HCT116 (cell line): ENCODE measurements at regions not wholly inside any gene's neighbourhood (a gene's known extent, or its start where the extent isn't known, plus 50 kb on each side); places are given as distances from the start of the nearest gene placed in this dataset.

Experiments
- ATAC-seq: fragments of 200-7000 bp; cut with Tn5 transposase; 2 replicates; pipeline ENCODE4 v1.9.1; 2020; ENCODE audit warnings: mild to moderate bottlenecking, moderate library complexity
- BruUV-seq: library from RNA; stranded (reverse); fragments of 400-500 nt; replicated peaks from 2 replicates; lab custom pipeline; 2021; lab: Mats Ljungman, UMichigan
- CTCF ChIA-PET: fragments of 300-600 bp; sonication (Branson Sonifier 250); formaldehyde crosslinking; loops from one replicate; lab custom pipeline; 2021; ENCODE audit warnings: antibody characterized with exemption; lab: Charles Lee
- POLR2A ChIA-PET: fragments of 300-600, 350-600 bp; sonication (Branson Sonifier 250); formaldehyde crosslinking; loops from one replicate; lab custom pipeline; 2021; ENCODE audit warnings: antibody characterized with exemption; lab: Charles Lee
- RAD21 ChIA-PET, 2 experiments: fragments of 300-600 bp; sonication (Branson Sonifier 250); formaldehyde crosslinking; loops; one replicate each; lab custom pipeline; 2023; ENCODE audit warnings: low total read pairs in 2 of 2; ENCODE audit not compliant: uncharacterized antibody in 2 of 2, unreplicated experiment in 2 of 2, low non-redundant PET in 1 of 2; lab: Charles Lee
- DNase-seq: peaks from one replicate; pipeline ENCODE4 v3.0.0-alpha.2; 2010; ENCODE audit warnings: low read depth, low spot score
- H2AFZ ChIP-seq: fragments of 200-600 bp; shearing (Covaris generic), sonication (generic); 2 replicates; pipeline ENCODE4 v1.6.1; 2017; ENCODE audit warnings: low read depth, mixed run types, mixed read lengths, antibody characterized with exemption, low read length; ENCODE audit not compliant: poor library complexity, severe bottlenecking
- H3K27ac ChIP-seq: 2 replicates; pipeline ENCODE4 v1.5.1; 2012; ENCODE audit warnings: low read depth, low read length
- H3K27me3 ChIP-seq: fragments of 200-600 bp; sonication (generic); 2 replicates; pipeline ENCODE4 v1.6.1; 2016; ENCODE audit warnings: mixed run types, low read length, mixed read lengths; ENCODE audit not compliant: insufficient read depth
- H3K36me3 ChIP-seq, 2 experiments: fragments of 200-500 bp in 1 of 2; fragments of 200-600 bp in 1 of 2; sonication (Bioruptor generic) in 1 of 2; sonication (generic) in 1 of 2; 2 replicates each; pipeline versions ENCODE4 v1.5.1 to v1.6.1; 2014 to 2016; ENCODE audit warnings: low read length in 2 of 2, inconsistent platforms in 1 of 2, mixed read lengths in 1 of 2, mixed run types in 1 of 2; ENCODE audit not compliant: insufficient read depth in 2 of 2, control insufficient read depth in 1 of 2
- H3K4me1 ChIP-seq, 2 experiments: fragments of 200-600 bp in 1 of 2; sonication (generic) in 1 of 2; 2 replicates each; pipeline versions ENCODE4 v1.5.1 to v1.6.1; 2012 to 2017; ENCODE audit warnings: low read length in 2 of 2, inconsistent platforms in 1 of 2, mild to moderate bottlenecking in 1 of 2, mixed read lengths in 1 of 2, mixed run types in 1 of 2, moderate library complexity in 1 of 2; ENCODE audit not compliant: insufficient read depth in 2 of 2, control insufficient read depth in 1 of 2
- H3K4me2 ChIP-seq: fragments of 200-600 bp; sonication (generic); 2 replicates; pipeline ENCODE4 v1.6.1; 2017; ENCODE audit warnings: mixed run types, low read length, mixed read lengths
- H3K4me3 ChIP-seq, 2 experiments: fragments of 200-600 bp in 1 of 2; sonication (generic) in 1 of 2; replicated peaks in 1 of 2; 2 replicates each; pipeline ENCODE4 v1.5.1; 2011 to 2016; ENCODE audit warnings: low read length in 2 of 2, control low read depth in 1 of 2, low read depth in 1 of 2, mild to moderate bottlenecking in 1 of 2, mixed read lengths in 1 of 2, mixed run types in 1 of 2
- H3K79me2 ChIP-seq: fragments of 200-600 bp; sonication (generic); 2 replicates; pipeline ENCODE4 v1.6.1; 2017; ENCODE audit warnings: mild to moderate bottlenecking, mixed run types, low read length, moderate library complexity, mixed read lengths; ENCODE audit not compliant: insufficient read depth
- H3K9ac ChIP-seq: fragments of 200-600 bp; sonication (generic); 2 replicates; pipeline ENCODE4 v1.6.1; 2016; ENCODE audit warnings: low read length, mixed read lengths
- H3K9me2 ChIP-seq: fragments of 200-600 bp; sonication (generic), shearing (Covaris generic); 2 replicates; pipeline ENCODE4 v1.6.1; 2017; ENCODE audit warnings: mixed run types, mild to moderate bottlenecking, moderate library complexity; ENCODE audit not compliant: insufficient read depth
- H3K9me3 ChIP-seq, 2 experiments: fragments of 200-500 bp in 1 of 2; fragments of 200-600 bp in 1 of 2; sonication (Bioruptor generic) in 1 of 2; sonication (generic) in 1 of 2; 2 replicates each; pipeline ENCODE4 v1.6.1; 2014 to 2017; ENCODE audit warnings: low read length in 2 of 2, mixed read lengths in 2 of 2, inconsistent platforms in 1 of 2, low read depth in 1 of 2, mild to moderate bottlenecking in 1 of 2, mixed run types in 1 of 2, moderate library complexity in 1 of 2; ENCODE audit not compliant: control insufficient read depth in 1 of 2, insufficient read depth in 1 of 2
- H4K20me1 ChIP-seq: fragments of 200-600 bp; sonication (generic), shearing (Covaris generic); 2 replicates; pipeline ENCODE4 v1.6.1; 2017; ENCODE audit warnings: mixed run types, mild to moderate bottlenecking, moderate library complexity; ENCODE audit not compliant: insufficient read depth
- ATF3 ChIP-seq: IDR thresholded peaks from 2 replicates; pipeline ENCODE4 v1.6.1; 2012
- CEBPB ChIP-seq: IDR thresholded peaks from 2 replicates; pipeline ENCODE4 v1.6.1; 2012; ENCODE audit warnings: low read depth
- CTCF ChIP-seq, 3 experiments: fragments of 200-600 bp in 1 of 3; sonication (generic) in 1 of 3; IDR thresholded peaks in 2 of 3; conservative IDR thresholded peaks in 1 of 3; 2 replicates each; pipeline ENCODE4 v1.5.1; 2012 to 2017; ENCODE audit warnings: low read depth in 2 of 3, low read length in 2 of 3, antibody characterized with exemption in 1 of 3, borderline replicate concordance in 1 of 3, control low read depth in 1 of 3, mild to moderate bottlenecking in 1 of 3, mixed read lengths in 1 of 3, mixed run types in 1 of 3, moderate library complexity in 1 of 3; ENCODE audit not compliant: insufficient read depth in 1 of 3
- EGR1 ChIP-seq: IDR thresholded peaks from 2 replicates; pipeline ENCODE4 v1.6.1; 2012; ENCODE audit warnings: low read depth
- ELF1 ChIP-seq: IDR thresholded peaks from 2 replicates; pipeline ENCODE4 v1.6.1; 2012; ENCODE audit warnings: low read depth, borderline replicate concordance
- EZH2 ChIP-seq: fragments of 200-600 bp; sonication (generic); IDR thresholded peaks from 2 replicates; pipeline ENCODE4 v1.6.1; 2017; ENCODE audit warnings: antibody characterized with exemption, mixed run types
- EZH2phosphoT487 ChIP-seq: fragments of 200-600 bp; IDR thresholded peaks from 2 replicates; pipeline ENCODE4 v1.6.1; 2018; ENCODE audit warnings: antibody characterized with exemption, borderline replicate concordance
- FOSL1 ChIP-seq: IDR thresholded peaks from 2 replicates; pipeline ENCODE4 v1.6.1; 2012; ENCODE audit warnings: low read depth
- MAX ChIP-seq: IDR thresholded peaks from 2 replicates; pipeline ENCODE4 v1.6.1; 2012
- POLR2A ChIP-seq: IDR thresholded peaks from 2 replicates; pipeline ENCODE4 v1.7.0; 2011; ENCODE audit warnings: borderline replicate concordance; ENCODE audit not compliant: insufficient read depth, insufficient read length; ENCODE audit errors: extremely low read depth
- POLR2AphosphoS5 ChIP-seq: IDR thresholded peaks from 2 replicates; pipeline ENCODE4 v1.6.1; 2011; ENCODE audit warnings: mild to moderate bottlenecking, low read depth, low read length, moderate library complexity
- RAD21 ChIP-seq: IDR thresholded peaks from 2 replicates; pipeline ENCODE4 v1.6.1; 2012; ENCODE audit warnings: low read depth, mild to moderate bottlenecking
- SIN3A ChIP-seq: IDR thresholded peaks from 2 replicates; pipeline ENCODE4 v1.6.1; 2012; ENCODE audit warnings: low read depth
- SP1 ChIP-seq: IDR thresholded peaks from 2 replicates; pipeline ENCODE4 v1.6.1; 2012; ENCODE audit warnings: low read depth
- SRF ChIP-seq: IDR thresholded peaks from 2 replicates; pipeline ENCODE4 v1.6.1; 2012; ENCODE audit warnings: low read depth
- YY1 ChIP-seq: IDR thresholded peaks from 2 replicates; pipeline ENCODE4 v1.6.1; 2011; ENCODE audit warnings: low read length, low read depth, moderate library complexity, mild to moderate bottlenecking; ENCODE audit not compliant: insufficient replicate concordance; ENCODE audit errors: extremely low read depth
- ZBTB33 ChIP-seq: IDR thresholded peaks from 2 replicates; pipeline ENCODE4 v1.6.1; 2011; ENCODE audit warnings: mild to moderate bottlenecking, low read length, moderate library complexity; ENCODE audit not compliant: insufficient replicate concordance; ENCODE audit errors: extremely low read depth
- intact Hi-C: fragments of 100-400 bp; cut with micrococcal nuclease; formaldehyde crosslinking; loops from 2 replicates; pipeline ENCODE4 v1.10.0; 2022

GRCh38 chr4:62170235-62170634 is 970.1 kb downstream of the ADGRL3 start:
- TF ChIP-seq CTCF (IDR thresholded peaks at IDR 0.05 in 2 of 3, conservative IDR thresholded peaks at IDR 0.05 in 1 of 3; ENCODE audit: borderline replicate concordance in 1 of 3, insufficient read depth in 1 of 3, low read depth in 2 of 3, low read length in 2 of 3) (no peak), SRF (no peak), MAX (no peak), ZBTB33 (no peak), POLR2AphosphoS5 (no peak), YY1 (no peak), ATF3 (no peak), EZH2phosphoT487 (no peak), SP1 (no peak), EZH2 (no peak), EGR1 (no peak), FOSL1 (no peak), ELF1 (no peak), SIN3A (no peak), POLR2A (no peak), CEBPB (no peak), RAD21 (no peak)
- Histone ChIP-seq H4K20me1 (no peaks in the 10 kb centered on the region), H3K36me3 (no peaks in the 10 kb centered on the region), H3K4me1 (no peaks in the 10 kb centered on the region), H3K4me3 (no peak overlapping the region), H3K79me2 (no peaks in the 10 kb centered on the region), H2AFZ (no peak overlapping the region), H3K4me2 (no peak overlapping the region), H3K27ac (no peak overlapping the region), H3K9ac (no peak overlapping the region), H3K9me3 (peaks cover 10 to 12% of the 10 kb centered on the region in 2 experiments; a peak in 3 of 4 replicates), H3K9me2 (no peaks in the 10 kb centered on the region), H3K27me3 (no peaks in the 10 kb centered on the region)
- ChIA-PET CTCF (no interaction called here), RAD21 (no interaction called here), POLR2A (no interaction called here)
- no peak for DNase-seq
- BruUV-seq, result no TSS peak
- intact Hi-C loops, result no loop called here
- no peak for ATAC-seq
